ENCODE measurements at regions not wholly inside any gene's neighbourhood (a gene's known extent, or its start where the extent isn't known, plus 50 kb on each side); places are given as distances from the start of the nearest gene placed in this dataset.

GRCh38 chr2:234395891-234396420 lies 100.9 kb downstream of the ARL4C start:
- Histone ChIP-seq H3K9ac (ENCODE audit: low read length) (no peak overlapping the region), H2AFZ (ENCODE audit: low read depth, low read length) (no peak overlapping the region), H3K27me3 (ENCODE audit: insufficient read depth, low read depth, low read length) (no peaks in the 10 kb centered on the region), H3K27ac (ENCODE audit: low read length) (no peak overlapping the region), H3K4me3 (ENCODE audit: low read length) (no peak overlapping the region), H3K36me3 (ENCODE audit: insufficient read depth, low read length) (no peaks in the 10 kb centered on the region), H3K79me2 (replicated peaks; ENCODE audit: insufficient read depth, low read length) (no peaks in the 10 kb centered on the region), H3F3A (ENCODE audit: insufficient read depth, low read length, poor library complexity, severe bottlenecking) (no peaks in the 10 kb centered on the region), H3K4me2 (ENCODE audit: low read length) (no peak overlapping the region), H3K9me2 (ENCODE audit: insufficient read depth, low read length) (no peaks in the 10 kb centered on the region), H4K20me1 (ENCODE audit: insufficient read depth) (no peaks in the 10 kb centered on the region), H3K9me3 (ENCODE audit: low read length) (no peaks in the 10 kb centered on the region)
- TF ChIP-seq CTCF (IDR thresholded peaks at IDR 0.05; ENCODE audit: poor library complexity, severe bottlenecking) (no peak), POLR2AphosphoS5 (IDR thresholded peaks at IDR 0.05) (no peak), TAF1 (IDR thresholded peaks at IDR 0.05; ENCODE audit: low read depth) (no peak), EZH2 (IDR thresholded peaks at IDR 0.05; ENCODE audit: borderline replicate concordance, insufficient read depth, low read length, poor library complexity, severe bottlenecking) (no peak), MXI1 (conservative IDR thresholded peaks at IDR 0.05; ENCODE audit: poor library complexity, severe bottlenecking) (no peak), EP300 (conservative IDR thresholded peaks at IDR 0.05; ENCODE audit: poor library complexity, severe bottlenecking) (no peak), REST (IDR thresholded peaks at IDR 0.05; ENCODE audit: borderline replicate concordance) (no peak), RAD21 (conservative IDR thresholded peaks at IDR 0.05) (no peak), SMC3 (conservative IDR thresholded peaks at IDR 0.05; ENCODE audit: poor library complexity) (no peak)

- Histone ChIP-seq H3K27ac (ENCODE audit: low read length) (no peak overlapping the region), H3K27me3 (ENCODE audit: insufficient read depth, low read depth, low read length) (no peaks in the 10 kb centered on the region)
Observed at GRCh38 chr2:234394450-234394849, 102.4 kb downstream of the ARL4C start.

More at GRCh38 chr2:234394450-234394849, 102.4 kb downstream of the ARL4C start:
- Histone ChIP-seq H4K20me1 (ENCODE audit: insufficient read depth) (no peaks in the 10 kb centered on the region), H3F3A (ENCODE audit: insufficient read depth, low read length, poor library complexity, severe bottlenecking) (no peaks in the 10 kb centered on the region), H3K9ac (ENCODE audit: low read length) (no peak overlapping the region), H3K4me2 (ENCODE audit: low read length) (no peak overlapping the region), H3K4me3 (ENCODE audit: low read length) (no peak overlapping the region), H3K36me3 (ENCODE audit: insufficient read depth, low read length) (no peaks in the 10 kb centered on the region), H3K9me3 (ENCODE audit: low read length) (no peaks in the 10 kb centered on the region), H3K9me2 (ENCODE audit: insufficient read depth, low read length) (no peaks in the 10 kb centered on the region), H2AFZ (ENCODE audit: low read depth, low read length) (no peak overlapping the region), H3K79me2 (replicated peaks; ENCODE audit: insufficient read depth, low read length) (no peaks in the 10 kb centered on the region)
- TF ChIP-seq MXI1 (conservative IDR thresholded peaks at IDR 0.05; ENCODE audit: poor library complexity, severe bottlenecking) (no peak), SMC3 (conservative IDR thresholded peaks at IDR 0.05; ENCODE audit: poor library complexity) (no peak), EZH2 (IDR thresholded peaks at IDR 0.05; ENCODE audit: borderline replicate concordance, insufficient read depth, low read length, poor library complexity, severe bottlenecking) (no peak), EP300 (conservative IDR thresholded peaks at IDR 0.05; ENCODE audit: poor library complexity, severe bottlenecking) (no peak), RAD21 (conservative IDR thresholded peaks at IDR 0.05) (no peak), REST (IDR thresholded peaks at IDR 0.05; ENCODE audit: borderline replicate concordance) (no peak), CTCF (IDR thresholded peaks at IDR 0.05; ENCODE audit: poor library complexity, severe bottlenecking) (no peak), TAF1 (IDR thresholded peaks at IDR 0.05; ENCODE audit: low read depth) (no peak), POLR2AphosphoS5 (IDR thresholded peaks at IDR 0.05) (no peak)
